Heart left ventricle (tissue), 13 donors: ENCODE measurements at regions not wholly inside any gene's neighbourhood (a gene's known extent, or its start where the extent isn't known, plus 50 kb on each side); places are given as distances from the start of the nearest gene placed in this dataset.

ENCODE experiments used
- POLR2A ChIP-seq, 2 donors: fragments of 450-650 bp; IDR thresholded peaks; one replicate each; pipeline ENCODE4 v1.6.1; 2017; ENCODE audit warnings: antibody characterized with exemption in 2 of 2, mild to moderate bottlenecking in 2 of 2, moderate library complexity in 2 of 2
- TF ChIP-seq, protein P1 (sequence below), 12 donors: fragments of 200-600 bp; sonication (generic) in 4 of 12; IDR thresholded peaks; one replicate each; pipeline versions ENCODE4 v1.5.0 to v1.8.0; 2018 to 2022; ENCODE audit warnings: antibody characterized with exemption in 12 of 12, mild to moderate bottlenecking in 5 of 12
- donor health status: ischemic (EF 13 %, LVEDD 7.1; RV severe dilation, severe dysfunction).
- donor health status: DM: no; HTN: yes; CAD: no.
- donor health status: DM: no; HTN: no; CAD: no.
- donor health status: ischemic (EF 25% LVEDD 6.9; RV normal size, moderate dysfunction).
- donor health status: ischemic (EF 25% LVEDD 5.7; RV mildly dilated, moderate dysfunction).
- donor health status: ischemic (EF 35%, LVEDD 5.7; RV mildly dilated, moderate dysfunction).
- donor health status: nonischemic (EF 11% LVEDD 7.7; RV severe dilation, severe dysfunction).
- donor health status: DM: yes; HTN: yes; CAD: no.
- donor health status: PGD.
- donor health status: ischemic (EF 29% LVEDD 5.4; RV normal size, mild dysfunction).
- donor health status: nonischemic (EF 23%, LVEDD 6.1; RV moderate dilation, normal function).

GRCh38 chr12:73125148-73125547, 853.0 kb downstream of the TRHDE start:
- TF ChIP-seq, protein P1, sequence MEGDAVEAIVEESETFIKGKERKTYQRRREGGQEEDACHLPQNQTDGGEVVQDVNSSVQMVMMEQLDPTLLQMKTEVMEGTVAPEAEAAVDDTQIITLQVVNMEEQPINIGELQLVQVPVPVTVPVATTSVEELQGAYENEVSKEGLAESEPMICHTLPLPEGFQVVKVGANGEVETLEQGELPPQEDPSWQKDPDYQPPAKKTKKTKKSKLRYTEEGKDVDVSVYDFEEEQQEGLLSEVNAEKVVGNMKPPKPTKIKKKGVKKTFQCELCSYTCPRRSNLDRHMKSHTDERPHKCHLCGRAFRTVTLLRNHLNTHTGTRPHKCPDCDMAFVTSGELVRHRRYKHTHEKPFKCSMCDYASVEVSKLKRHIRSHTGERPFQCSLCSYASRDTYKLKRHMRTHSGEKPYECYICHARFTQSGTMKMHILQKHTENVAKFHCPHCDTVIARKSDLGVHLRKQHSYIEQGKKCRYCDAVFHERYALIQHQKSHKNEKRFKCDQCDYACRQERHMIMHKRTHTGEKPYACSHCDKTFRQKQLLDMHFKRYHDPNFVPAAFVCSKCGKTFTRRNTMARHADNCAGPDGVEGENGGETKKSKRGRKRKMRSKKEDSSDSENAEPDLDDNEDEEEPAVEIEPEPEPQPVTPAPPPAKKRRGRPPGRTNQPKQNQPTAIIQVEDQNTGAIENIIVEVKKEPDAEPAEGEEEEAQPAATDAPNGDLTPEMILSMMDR (IDR thresholded peaks at IDR 0.05): no peak
- TF ChIP-seq POLR2A (IDR thresholded peaks at IDR 0.05): no peak
